CD14-positive monocyte (primary cell): ENCODE measurements at regions not wholly inside any gene's neighbourhood (a gene's known extent, or its start where the extent isn't known, plus 50 kb on each side); places are given as distances from the start of the nearest gene placed in this dataset.

ENCODE experiments used
- DNase-seq, 3 donors: peaks; one replicate each; pipeline ENCODE4 v3.0.0-alpha.2; 2011 to 2022
- H2AFZ ChIP-seq: 2 replicates; pipeline ENCODE4 v1.6.0; 2012; ENCODE audit warnings: mild to moderate bottlenecking, low read depth, low read length, inconsistent platforms; ENCODE audit not compliant: insufficient read depth, poor library complexity, severe bottlenecking
- H3K27ac ChIP-seq, 2 donors: 1 replicate in 1 of 2; 2 replicates in 1 of 2; pipeline ENCODE4 v1.5.1; 2012 to 2013; ENCODE audit warnings: low read length in 2 of 2, control low read depth in 1 of 2, inconsistent platforms in 1 of 2, low read depth in 1 of 2, mild to moderate bottlenecking in 1 of 2
- H3K27me3 ChIP-seq, 2 donors: one replicate each; pipeline versions ENCODE4 v1.6.0 to v1.6.1; 2011 to 2013; ENCODE audit warnings: low read length in 2 of 2; ENCODE audit not compliant: control insufficient read depth in 2 of 2, insufficient read depth in 2 of 2
- H3K36me3 ChIP-seq, 2 donors: replicated peaks in 1 of 2; 1 replicate in 1 of 2; 2 replicates in 1 of 2; pipeline versions ENCODE4 v1.5.1 to v1.6.1; 2012 to 2013; ENCODE audit warnings: low read length in 2 of 2, control low read depth in 1 of 2, inconsistent platforms in 1 of 2, mild to moderate bottlenecking in 1 of 2; ENCODE audit not compliant: insufficient read depth in 2 of 2, control insufficient read depth in 1 of 2
- H3K4me1 ChIP-seq, 2 donors: 1 replicate in 1 of 2; 2 replicates in 1 of 2; pipeline versions ENCODE4 v1.5.1 to v1.6.1; 2012 to 2013; ENCODE audit warnings: low read length in 2 of 2, control low read depth in 1 of 2, inconsistent platforms in 1 of 2, mild to moderate bottlenecking in 1 of 2, moderate library complexity in 1 of 2; ENCODE audit not compliant: insufficient read depth in 2 of 2, control insufficient read depth in 1 of 2
- H3K4me2 ChIP-seq: replicated peaks from 2 replicates; pipeline ENCODE3; 2012; ENCODE audit warnings: low read length, moderate library complexity, mild to moderate bottlenecking; ENCODE audit not compliant: poor library complexity, severe bottlenecking; ENCODE audit errors: extremely low read depth
- H3K4me3 ChIP-seq, 3 experiments: fragments of 200-600 bp in 1 of 3; sonication (generic) in 1 of 3; replicated peaks in 1 of 3; 1 replicate in 2 of 3; 2 replicates in 1 of 3; pipeline ENCODE4 v1.5.1; 2011 to 2013; ENCODE audit warnings: low read length in 3 of 3, mild to moderate bottlenecking in 3 of 3, control low read depth in 2 of 3, low read depth in 2 of 3, inconsistent platforms in 1 of 3, moderate library complexity in 1 of 3
- H3K79me2 ChIP-seq: 2 replicates; pipeline ENCODE4 v1.6.0; 2012; ENCODE audit warnings: mild to moderate bottlenecking, control low read depth, inconsistent platforms, low read length, moderate library complexity; ENCODE audit not compliant: insufficient read depth
- H3K9ac ChIP-seq: 2 replicates; pipeline ENCODE4 v1.6.0; 2017; ENCODE audit warnings: low read length, mild to moderate bottlenecking; ENCODE audit not compliant: insufficient read depth, poor library complexity, severe bottlenecking
- H3K9me3 ChIP-seq, 2 donors: replicated peaks in 1 of 2; 1 replicate in 1 of 2; 2 replicates in 1 of 2; pipeline versions ENCODE4 v1.5.1 to v1.6.1; 2012 to 2013; ENCODE audit warnings: low read length in 2 of 2, control low read depth in 1 of 2; ENCODE audit not compliant: control insufficient read depth in 1 of 2, insufficient read depth in 1 of 2
- H4K20me1 ChIP-seq: 2 replicates; pipeline ENCODE4 v1.6.0; 2012; ENCODE audit warnings: mild to moderate bottlenecking, low read length, control low read depth, moderate library complexity; ENCODE audit not compliant: insufficient read depth
- H3K27ac Mint-ChIP-seq, 7 donors: one replicate each; pipeline ENCODE4 v1.8.0; 2020; ENCODE audit warnings: mild to moderate bottlenecking in 7 of 7, mixed read lengths in 7 of 7, moderate library complexity in 6 of 7, inconsistent platforms in 2 of 7
- H3K27me3 Mint-ChIP-seq, 3 donors: one replicate each; pipeline ENCODE4 v1.8.0; 2021 to 2022; ENCODE audit warnings: low read depth in 3 of 3, mild to moderate bottlenecking in 3 of 3, mixed read lengths in 3 of 3, moderate library complexity in 3 of 3, inconsistent platforms in 1 of 3
- H3K36me3 Mint-ChIP-seq, 2 donors: one replicate each; pipeline ENCODE4 v1.8.0; 2020; ENCODE audit warnings: mixed read lengths in 2 of 2, inconsistent platforms in 1 of 2, mild to moderate bottlenecking in 1 of 2
- H3K4me1 Mint-ChIP-seq: one replicate; pipeline ENCODE4 v1.8.0; 2020; ENCODE audit warnings: mild to moderate bottlenecking, mixed read lengths
- H3K4me3 Mint-ChIP-seq, 2 donors: one replicate each; pipeline ENCODE4 v1.8.0; 2020; ENCODE audit warnings: mild to moderate bottlenecking in 2 of 2, mixed read lengths in 2 of 2, moderate library complexity in 1 of 2
- H3K9me3 Mint-ChIP-seq, 7 donors: one replicate each; pipeline ENCODE4 v1.8.0; 2020 to 2022; ENCODE audit warnings: mixed read lengths in 7 of 7, mild to moderate bottlenecking in 6 of 7, moderate library complexity in 6 of 7, inconsistent platforms in 2 of 7
- CTCF ChIP-seq: fragments of 200-600 bp; IDR thresholded peaks from one replicate; pipeline ENCODE4 v1.8.0; 2022; ENCODE audit warnings: antibody characterized with exemption, mild to moderate bottlenecking
- WGBS: methylation state at CpG from one replicate; pipeline ENCODE4 v1.1.5; 2013; ENCODE audit warnings: missing lambda C conversion rate; ENCODE audit not compliant: insufficient coverage; 5-methylcytosine and 5-hydroxymethylcytosine counted together
- intact Hi-C, 2 donors: fragments of 100-400 bp; cut with micrococcal nuclease; formaldehyde crosslinking; loops; one replicate each; pipeline versions ENCODE4 v1.15.0 to v1.15.1; 2023

GRCh38 chr3:86180696-86181095 lies 810.3 kb downstream of the VGLL3 start:
- intact Hi-C loops: no loop called here
- no peaks in the 10 kb centered on the region for H3K36me3 Mint-ChIP-seq
- H4K20me1 ChIP-seq: no peaks in the 10 kb centered on the region
- TF ChIP-seq CTCF: no peak
- no peaks in the 10 kb centered on the region for H3K79me2 ChIP-seq
- no peak overlapping the region for H3K27ac ChIP-seq
- DNase-seq: no peak
- H3K9me3 ChIP-seq: peaks cover 5 to 10% of the 10 kb centered on the region in 2 donors
- no peak overlapping the region for H3K4me3 Mint-ChIP-seq
- H3K27me3 Mint-ChIP-seq: no peaks in the 10 kb centered on the region
- no peak overlapping the region for H3K9ac ChIP-seq
- H3K27ac Mint-ChIP-seq: no peak overlapping the region
- H2AFZ ChIP-seq: no peak overlapping the region
- H3K4me1 Mint-ChIP-seq: no peaks in the 10 kb centered on the region
- WGBS: no CpG with 5 or more reads among the region's 2 CpGs
- no peak overlapping the region for H3K4me3 ChIP-seq
- no peak overlapping the region for H3K4me2 ChIP-seq
- H3K9me3 Mint-ChIP-seq: peaks cover 0 to 10% (median 2%) of the 10 kb centered on the region in 7 donors
- no peaks in the 10 kb centered on the region for H3K27me3 ChIP-seq
- no peaks in the 10 kb centered on the region for H3K36me3 ChIP-seq
- no peaks in the 10 kb centered on the region for H3K4me1 ChIP-seq

GRCh38 chr3:86178095-86178494 lies 812.9 kb downstream of the VGLL3 start:
- no CpG with 5 or more reads among the region's 6 CpGs for WGBS
- no peak overlapping the region for H3K9ac ChIP-seq
- no peaks in the 10 kb centered on the region for H3K27me3 Mint-ChIP-seq
- DNase-seq: no peak
- H3K4me3 ChIP-seq: no peak overlapping the region
- H3K27ac ChIP-seq: no peak overlapping the region
- no peak overlapping the region for H3K4me2 ChIP-seq
- no peaks in the 10 kb centered on the region for H4K20me1 ChIP-seq
- intact Hi-C loops: no loop called here
- H3K4me1 ChIP-seq: no peaks in the 10 kb centered on the region
- TF ChIP-seq CTCF: no peak
- H3K4me1 Mint-ChIP-seq: no peaks in the 10 kb centered on the region
- no peaks in the 10 kb centered on the region for H3K36me3 ChIP-seq
- no peaks in the 10 kb centered on the region for H3K79me2 ChIP-seq
- H3K27ac Mint-ChIP-seq: no peak overlapping the region
- H3K36me3 Mint-ChIP-seq: no peaks in the 10 kb centered on the region
- no peak overlapping the region for H2AFZ ChIP-seq
- no peaks in the 10 kb centered on the region for H3K27me3 ChIP-seq
- H3K4me3 Mint-ChIP-seq: no peak overlapping the region
- H3K9me3 Mint-ChIP-seq: peaks cover 0 to 1% (median 0%) of the 10 kb centered on the region in 7 donors
- H3K9me3 ChIP-seq: no peaks in the 10 kb centered on the region
